Large intestine (tissue), 3 donors: ENCODE measurements at regions not wholly inside any gene's neighbourhood (a gene's known extent, or its start where the extent isn't known, plus 50 kb on each side); places are given as distances from the start of the nearest gene placed in this dataset.
"Not testable (repeated sequence)": the region's sequence is repeated elsewhere in the genome, so short reads cannot be mapped to it uniquely, and the experiment has no call there.

Experiments
- DNase-seq, 2 donors: peaks; one replicate each; pipeline versions ENCODE4 v3.0.0 to v3.0.0-alpha.2; 2013
- H3K27ac ChIP-seq: one replicate; pipeline ENCODE4 v1.5.1; 2013; ENCODE audit warnings: low read length
- H3K27me3 ChIP-seq: 2 replicates; pipeline ENCODE4 v1.6.1; 2013; ENCODE audit warnings: low read length; ENCODE audit not compliant: control insufficient read depth, insufficient read depth
- H3K36me3 ChIP-seq: 2 replicates; pipeline ENCODE4 v1.6.1; 2013; ENCODE audit warnings: low read length; ENCODE audit not compliant: control insufficient read depth, insufficient read depth
- H3K4me1 ChIP-seq: one replicate; pipeline ENCODE4 v1.6.1; 2013; ENCODE audit warnings: low read length; ENCODE audit not compliant: control insufficient read depth, insufficient read depth
- H3K4me3 ChIP-seq: one replicate; pipeline ENCODE4 v1.5.1; 2013; ENCODE audit warnings: low read length
- H3K9me3 ChIP-seq: one replicate; pipeline ENCODE4 v1.6.1; 2013; ENCODE audit warnings: mild to moderate bottlenecking, low read depth, low read length, moderate library complexity; ENCODE audit not compliant: control insufficient read depth
- WGBS: methylation state at CpG from one replicate; pipeline ENCODE4 v1.1.5; 2013; ENCODE audit warnings: low lambda C conversion rate; ENCODE audit not compliant: insufficient coverage; 5-methylcytosine and 5-hydroxymethylcytosine counted together

DNA sequence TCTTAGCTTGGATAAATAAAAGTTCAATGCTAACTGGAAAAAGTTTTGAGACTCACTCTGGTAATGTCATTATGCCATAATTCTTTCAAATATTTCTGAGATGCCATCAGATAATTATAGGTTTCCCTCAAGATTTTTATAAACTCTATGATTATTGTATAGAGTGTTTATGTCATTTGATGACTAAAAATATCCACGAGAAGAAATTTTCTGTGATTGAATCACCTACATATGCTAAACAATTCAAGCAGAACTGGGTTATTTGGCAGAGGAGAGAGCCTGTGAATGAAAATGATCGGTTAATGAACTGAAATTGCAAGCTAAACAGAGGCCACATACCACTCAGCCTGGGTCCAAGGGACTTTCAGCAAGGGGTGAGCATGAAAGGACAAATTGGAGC is 92.6 kb upstream of the TSC22D1 start:
- 80% methylated on average over 1 of the region's 2 CpGs for WGBS
- Histone ChIP-seq H3K27ac (no peak overlapping the region), H3K4me1 (no peaks in the 10 kb centered on the region)

DNA sequence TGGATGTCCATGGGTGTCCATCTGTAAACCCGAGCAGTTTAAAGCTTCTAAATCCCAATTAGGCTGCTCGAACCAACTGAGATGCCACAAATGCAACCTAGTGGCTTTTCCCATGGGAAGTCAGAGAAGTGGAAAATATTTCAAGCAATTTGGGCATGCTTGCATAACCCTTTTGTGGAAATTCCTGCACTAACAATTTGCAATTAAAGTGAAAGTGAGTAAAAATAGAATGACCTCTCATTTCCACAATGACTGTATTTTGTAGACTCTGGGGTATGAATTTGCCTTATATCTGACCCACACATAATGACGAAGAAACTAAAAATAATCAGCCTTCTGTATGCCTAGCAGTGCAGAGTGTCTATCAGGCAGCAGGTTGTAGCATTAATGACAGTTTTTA is 91.8 kb upstream of the TSC22D1 start:
- 100% methylated on average over 1 of the region's 3 CpGs for WGBS
- H3K36me3 ChIP-seq: no peaks in the 10 kb centered on the region
- H3K27me3 ChIP-seq: no peaks in the 10 kb centered on the region
- no peaks in the 10 kb centered on the region for H3K4me1 ChIP-seq
- no peak overlapping the region for H3K27ac ChIP-seq
- no peak for DNase-seq
- H3K4me3 ChIP-seq: no peak overlapping the region
- H3K9me3 ChIP-seq: peaks cover 4% of the 10 kb centered on the region

More for the DNA sequence above, 92.6 kb upstream of the TSC22D1 start:
- H3K4me3 ChIP-seq: no peak overlapping the region
- no peaks in the 10 kb centered on the region for H3K36me3 ChIP-seq
- peaks cover 4% of the 10 kb centered on the region for H3K9me3 ChIP-seq
- H3K27me3 ChIP-seq: no peaks in the 10 kb centered on the region
- no peak for DNase-seq

DNA sequence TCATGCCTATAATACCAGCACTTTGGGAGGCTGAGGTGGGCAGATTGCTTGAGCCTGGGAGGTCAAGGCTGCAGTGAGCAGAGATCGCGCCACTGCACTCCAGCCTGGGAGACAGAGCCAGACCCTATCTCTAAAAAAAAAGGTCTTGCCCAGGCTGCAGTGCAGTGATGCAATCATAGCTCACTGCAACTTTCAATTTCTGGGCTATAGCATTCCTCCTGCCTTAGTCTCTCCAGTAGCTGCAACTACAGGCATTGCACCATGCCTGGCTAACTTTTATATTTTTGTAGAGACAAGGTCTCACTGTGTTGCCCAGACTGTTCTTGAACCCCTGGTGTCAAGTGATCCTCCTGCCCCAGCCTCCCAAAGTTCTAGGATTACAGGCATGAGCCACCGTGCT is 90.4 kb upstream of the TSC22D1 start:
- H3K27me3 ChIP-seq, H3K4me3 ChIP-seq, H3K4me1 ChIP-seq, H3K27ac ChIP-seq, H3K9me3 ChIP-seq, H3K36me3 ChIP-seq: not testable (repeated sequence)
- no CpG with 5 or more reads among the region's 3 CpGs for WGBS
- peak in 1 of 2 donors; percentile 25 for DNase-seq

DNA sequence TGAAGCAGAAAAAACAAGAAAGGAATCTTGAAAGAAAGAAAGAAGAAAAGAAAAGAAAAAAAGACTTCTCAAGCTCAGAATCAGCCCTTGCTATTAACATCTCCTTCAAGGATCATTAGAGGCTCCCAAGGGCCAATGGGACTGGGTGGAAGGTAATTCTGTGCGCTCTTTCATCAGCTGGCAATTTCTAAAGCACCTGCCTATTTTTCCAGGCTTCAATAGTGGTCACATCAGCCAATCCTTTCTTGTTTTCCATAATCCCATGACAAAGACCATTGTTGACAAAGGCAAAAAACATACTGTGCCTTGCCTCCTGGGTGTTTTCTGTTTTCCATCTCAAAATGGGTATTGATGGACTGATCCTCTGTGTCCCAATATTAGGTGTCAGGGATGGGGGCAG is 88.2 kb upstream of the TSC22D1 start:
- Histone ChIP-seq H3K9me3 (no peaks in the 10 kb centered on the region), H3K4me1 (no peaks in the 10 kb centered on the region), H3K27ac (no peak overlapping the region), H3K4me3 (no peak overlapping the region), H3K27me3 (no peaks in the 10 kb centered on the region), H3K36me3 (no peaks in the 10 kb centered on the region)
- WGBS: no CpG with 5 or more reads among the region's 1 CpG
- no peak for DNase-seq

DNA sequence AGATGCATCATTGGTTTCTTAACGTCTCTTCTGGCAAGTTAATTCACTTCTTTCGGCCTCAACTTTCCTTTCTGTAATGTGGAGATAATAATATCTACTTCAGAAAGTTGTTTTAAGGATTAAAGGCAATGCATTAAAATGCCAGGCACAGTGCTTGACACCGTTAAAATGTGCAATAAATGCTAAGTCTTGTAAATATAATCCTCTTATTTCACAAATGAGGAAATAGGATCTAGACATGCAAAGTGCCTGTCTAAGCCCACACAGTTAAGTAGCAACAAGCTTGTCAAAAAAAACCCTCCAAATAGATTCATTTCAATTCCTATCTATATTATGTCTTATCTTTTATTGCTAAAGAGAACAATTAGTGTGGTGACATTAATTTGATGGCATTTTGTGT is 86.4 kb upstream of the TSC22D1 start:
- Histone ChIP-seq H3K27me3 (no peaks in the 10 kb centered on the region), H3K36me3 (no peaks in the 10 kb centered on the region), H3K4me3 (no peak overlapping the region), H3K27ac (no peak overlapping the region), H3K4me1 (no peaks in the 10 kb centered on the region), H3K9me3 (no peaks in the 10 kb centered on the region)
- DNase-seq: no peak
- 100% methylated on average over 1 of the region's 3 CpGs for WGBS

DNA sequence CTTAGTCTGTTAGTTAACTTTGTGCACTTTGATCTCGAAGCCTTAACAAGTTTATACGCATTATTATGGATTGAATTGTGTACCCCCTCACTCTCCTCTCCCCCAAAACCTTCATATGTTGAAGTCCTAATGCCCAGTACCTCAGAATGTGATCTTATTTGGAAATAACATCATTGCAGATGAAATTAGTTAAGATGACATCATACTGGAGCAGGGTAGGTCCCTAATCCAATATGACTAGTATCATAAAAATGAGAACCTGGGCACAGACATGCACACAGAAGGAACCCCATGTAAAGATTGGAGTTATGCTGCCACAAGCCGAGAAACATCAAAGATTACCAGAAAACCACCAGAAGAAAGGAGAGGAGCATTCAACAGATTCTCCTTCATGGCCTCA is 85.8 kb upstream of the TSC22D1 start:
- Histone ChIP-seq H3K27ac (no peak overlapping the region), H3K4me3 (no peak overlapping the region), H3K4me1 (no peaks in the 10 kb centered on the region), H3K36me3 (no peaks in the 10 kb centered on the region), H3K27me3 (no peaks in the 10 kb centered on the region), H3K9me3 (no peaks in the 10 kb centered on the region)
- no CpG with 5 or more reads among the region's 3 CpGs for WGBS
- no peak for DNase-seq

DNA sequence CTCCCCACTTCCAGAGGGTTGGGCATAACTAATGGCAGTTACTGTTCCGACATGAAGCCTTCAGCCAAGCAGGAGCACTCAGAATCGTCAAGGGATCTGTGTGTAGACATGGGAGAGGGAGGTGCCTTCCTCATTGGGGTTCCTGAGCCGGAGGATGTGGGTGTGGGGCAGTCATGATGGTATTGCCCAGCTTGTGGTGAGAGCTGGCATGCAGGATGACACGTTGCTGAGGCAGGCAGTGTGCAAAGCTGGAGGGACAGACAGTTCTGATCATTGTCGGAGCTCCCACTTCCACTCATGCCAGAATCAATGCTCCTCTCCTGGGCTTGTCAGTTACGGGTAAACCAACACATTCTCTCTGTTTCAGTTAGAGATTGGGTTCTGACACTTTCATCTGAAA is 83.9 kb upstream of the TSC22D1 start:
- no CpG with 5 or more reads among the region's 6 CpGs for WGBS
- Histone ChIP-seq H3K9me3 (no peaks in the 10 kb centered on the region), H3K27me3 (no peaks in the 10 kb centered on the region), H3K4me1 (no peaks in the 10 kb centered on the region), H3K4me3 (no peak overlapping the region), H3K27ac (no peak overlapping the region), H3K36me3 (no peaks in the 10 kb centered on the region)
- no peak for DNase-seq

DNA sequence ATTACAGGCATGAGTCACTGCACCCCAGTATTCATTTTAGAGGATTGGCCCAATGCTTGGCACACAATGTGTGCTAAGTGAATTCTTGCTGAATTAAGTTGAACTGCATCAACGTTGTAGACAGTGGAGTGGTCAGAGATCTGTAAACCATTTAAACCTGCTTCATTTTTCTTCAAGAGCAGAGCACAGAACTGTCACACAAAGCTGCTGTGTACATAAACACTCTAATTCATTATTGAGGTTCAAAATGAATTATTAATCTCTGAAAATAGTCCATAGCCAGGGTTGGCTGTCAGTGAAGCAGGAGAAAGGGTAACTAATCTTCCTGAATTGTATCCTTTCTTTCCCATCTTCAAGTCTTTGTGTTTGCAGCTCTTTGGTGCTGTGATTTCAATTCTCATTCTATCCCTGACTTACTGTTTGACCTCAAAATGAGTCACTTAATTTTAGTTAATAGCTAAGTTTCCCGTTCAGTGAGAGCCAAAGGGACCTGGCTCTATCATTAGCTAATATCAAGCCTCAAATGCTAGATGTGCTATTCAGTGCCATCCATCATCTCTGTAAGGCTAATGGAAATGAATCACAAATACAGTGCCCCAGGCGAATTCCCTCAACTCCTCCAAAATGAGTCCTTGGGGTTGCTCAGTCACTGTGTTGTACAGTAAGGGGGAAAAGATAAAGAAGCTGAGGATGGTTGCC is 77.0 kb upstream of the TSC22D1 start:
- H3K9me3 ChIP-seq: no peaks in the 10 kb centered on the region
- H3K4me1 ChIP-seq: no peaks in the 10 kb centered on the region
- DNase-seq: no peak
- H3K36me3 ChIP-seq: no peaks in the 10 kb centered on the region
- H3K27ac ChIP-seq: no peak overlapping the region
- H3K4me3 ChIP-seq: no peak overlapping the region
- WGBS: no CpG with 5 or more reads among the region's 3 CpGs
- no peaks in the 10 kb centered on the region for H3K27me3 ChIP-seq

DNA sequence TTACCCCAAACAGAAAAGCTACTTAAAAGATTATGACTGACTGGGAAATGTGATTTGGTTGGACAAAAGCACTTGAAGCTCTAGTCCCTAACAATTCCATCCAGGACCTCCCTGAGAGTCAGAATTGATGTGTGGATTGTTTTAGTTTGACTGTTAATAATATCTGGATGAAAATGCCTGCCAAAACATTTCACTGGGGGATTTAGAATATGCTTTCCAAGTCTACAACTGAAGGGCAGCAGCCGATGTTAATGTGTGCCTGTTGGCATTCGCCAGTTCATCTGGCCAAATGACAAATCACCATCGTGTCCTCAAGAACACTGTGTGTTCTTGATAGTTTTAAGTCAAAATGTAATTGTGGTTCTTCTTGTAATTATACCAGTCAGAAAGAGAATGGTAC is 76.0 kb upstream of the TSC22D1 start:
- no CpG with 5 or more reads among the region's 3 CpGs for WGBS
- no peaks in the 10 kb centered on the region for H3K9me3 ChIP-seq
- no peaks in the 10 kb centered on the region for H3K4me1 ChIP-seq
- H3K27me3 ChIP-seq: no peaks in the 10 kb centered on the region
- H3K4me3 ChIP-seq: no peak overlapping the region
- no peaks in the 10 kb centered on the region for H3K36me3 ChIP-seq
- DNase-seq: no peak
- no peak overlapping the region for H3K27ac ChIP-seq

DNA sequence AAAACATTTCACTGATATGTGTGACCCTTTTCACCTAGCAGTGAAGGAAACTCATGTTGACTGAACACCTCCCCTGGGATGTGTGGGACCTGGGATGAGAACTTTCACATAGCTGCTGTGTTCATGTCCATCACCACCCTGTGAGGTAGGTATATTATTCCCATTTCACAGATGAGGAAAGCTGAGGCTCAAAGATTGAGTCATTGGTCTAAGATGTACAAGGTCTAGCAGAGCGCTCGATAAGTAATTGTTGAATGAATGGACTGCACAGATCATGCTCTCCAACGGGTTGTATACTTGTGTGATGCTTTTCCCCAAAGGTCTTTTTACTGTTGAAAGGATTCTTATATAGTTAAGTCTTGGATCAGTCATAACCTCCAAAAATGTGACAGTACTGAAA is 75.6 kb upstream of the TSC22D1 start:
- Histone ChIP-seq H3K27ac (no peak overlapping the region), H3K4me1 (no peaks in the 10 kb centered on the region), H3K36me3 (no peaks in the 10 kb centered on the region), H3K9me3 (no peaks in the 10 kb centered on the region), H3K4me3 (no peak overlapping the region), H3K27me3 (no peaks in the 10 kb centered on the region)
- no peak for DNase-seq
- WGBS: no CpG with 5 or more reads among the region's 3 CpGs

DNA sequence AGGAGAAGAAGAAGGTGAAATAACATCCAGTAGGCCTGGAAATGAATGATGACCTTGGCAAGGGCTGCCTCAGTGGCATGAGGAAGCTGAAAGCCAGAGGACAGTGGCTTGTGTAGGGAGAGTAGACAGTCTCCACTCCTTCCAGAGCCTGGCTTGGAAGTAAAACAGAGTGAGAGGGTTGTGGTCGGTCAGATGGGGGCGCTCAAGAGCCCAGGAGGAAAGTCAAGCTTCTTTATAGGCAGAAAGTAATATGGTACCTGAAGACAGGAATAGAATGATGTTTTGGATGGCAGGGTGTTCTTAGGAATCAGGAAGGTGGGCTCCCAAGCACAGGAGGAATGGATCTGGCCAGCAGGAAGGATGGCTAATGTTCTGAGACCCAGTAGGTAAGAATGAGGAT is 75.1 kb upstream of the TSC22D1 start:
- no peaks in the 10 kb centered on the region for H3K36me3 ChIP-seq
- no peaks in the 10 kb centered on the region for H3K4me1 ChIP-seq
- no peak overlapping the region for H3K4me3 ChIP-seq
- no CpG with 5 or more reads among the region's 2 CpGs for WGBS
- H3K9me3 ChIP-seq: no peaks in the 10 kb centered on the region
- DNase-seq: no peak
- no peaks in the 10 kb centered on the region for H3K27me3 ChIP-seq
- no peak overlapping the region for H3K27ac ChIP-seq
